ENCODE measurements at regions not wholly inside any gene's neighbourhood (a gene's known extent, or its start where the extent isn't known, plus 50 kb on each side); places are given as distances from the start of the nearest gene placed in this dataset.

- TF ChIP-seq CTCF (IDR thresholded peaks at IDR 0.05; ENCODE audit: low read length) (no peak), EZH2 (IDR thresholded peaks at IDR 0.05; ENCODE audit: borderline replicate concordance, low read length) (no peak)
- H4K20me1 ChIP-seq (ENCODE audit: insufficient read depth, low read length), result no peaks in the 10 kb centered on the region
- H3K27me3 ChIP-seq (ENCODE audit: insufficient read depth, low read length), result no peaks in the 10 kb centered on the region
- no peak overlapping the region for H3K27ac ChIP-seq (ENCODE audit: low read depth, low read length, poor library complexity, severe bottlenecking)
- H3F3A ChIP-seq (ENCODE audit: insufficient read depth, low read length), result no peaks in the 10 kb centered on the region
- H3K9me2 ChIP-seq (ENCODE audit: low read depth, low read length), result no peaks in the 10 kb centered on the region
- H3K9ac ChIP-seq (ENCODE audit: low read length), result no peak overlapping the region
- no peaks in the 10 kb centered on the region for H3K36me3 ChIP-seq (ENCODE audit: insufficient read depth, low read length)
- no peak overlapping the region for H2AFZ ChIP-seq (ENCODE audit: low read length)
- H3K4me1 ChIP-seq (ENCODE audit: insufficient read depth, low read length, severe bottlenecking), result no peaks in the 10 kb centered on the region
- no peak overlapping the region for H3K4me2 ChIP-seq (ENCODE audit: low read length)
- H3K9me3 ChIP-seq (ENCODE audit: low read length), result no peaks in the 10 kb centered on the region
- H3K4me3 ChIP-seq (ENCODE audit: low read depth, low read length, poor library complexity, severe bottlenecking), result no peak overlapping the region
- H3K79me2 ChIP-seq (ENCODE audit: insufficient read depth, low read length), result no peaks in the 10 kb centered on the region
Measured at GRCh38 chr4:96260064-96260682, 420.3 kb downstream of the PDHA2 start.

DNA sequence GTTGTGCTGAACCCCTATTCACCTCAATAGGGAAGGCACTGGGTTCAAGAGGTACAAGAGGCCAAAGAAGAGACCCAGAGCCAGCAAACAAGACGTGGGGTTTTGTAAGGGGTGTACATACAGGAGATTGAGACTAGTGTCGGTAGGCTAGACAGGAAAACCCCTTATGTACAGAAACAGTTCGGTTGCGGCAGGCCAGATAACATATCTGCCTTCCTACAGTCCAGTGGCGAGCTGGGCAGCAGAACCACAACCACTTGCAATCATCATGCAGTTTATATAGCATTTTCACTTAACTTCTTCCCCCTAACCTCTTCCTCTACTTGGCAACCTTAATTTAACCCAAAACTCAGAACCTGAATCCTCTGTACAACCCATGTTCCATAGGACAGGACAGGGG lies 422.2 kb downstream of the PDHA2 start:
- no peaks in the 10 kb centered on the region for H3K36me3 ChIP-seq (ENCODE audit: insufficient read depth, low read length)
- no peak for TF ChIP-seq EZH2 (IDR thresholded peaks at IDR 0.05; ENCODE audit: borderline replicate concordance, low read length)
- no peak for TF ChIP-seq CTCF (IDR thresholded peaks at IDR 0.05; ENCODE audit: low read length)
- H3K4me2 ChIP-seq (ENCODE audit: low read length), result no peak overlapping the region
- H4K20me1 ChIP-seq (ENCODE audit: insufficient read depth, low read length), result no peaks in the 10 kb centered on the region
- H3K79me2 ChIP-seq (ENCODE audit: insufficient read depth, low read length), result no peaks in the 10 kb centered on the region
- H3F3A ChIP-seq (ENCODE audit: insufficient read depth, low read length), result no peaks in the 10 kb centered on the region
- H3K9ac ChIP-seq (ENCODE audit: low read length), result no peak overlapping the region
- no peaks in the 10 kb centered on the region for H3K9me3 ChIP-seq (ENCODE audit: low read length)
- no peak overlapping the region for H3K4me3 ChIP-seq (ENCODE audit: low read depth, low read length, poor library complexity, severe bottlenecking)
- H2AFZ ChIP-seq (ENCODE audit: low read length), result no peak overlapping the region
- no peaks in the 10 kb centered on the region for H3K27me3 ChIP-seq (ENCODE audit: insufficient read depth, low read length)
- H3K9me2 ChIP-seq (ENCODE audit: low read depth, low read length), result no peaks in the 10 kb centered on the region
- H3K27ac ChIP-seq (ENCODE audit: low read depth, low read length, poor library complexity, severe bottlenecking), result no peak overlapping the region
- no peaks in the 10 kb centered on the region for H3K4me1 ChIP-seq (ENCODE audit: insufficient read depth, low read length, severe bottlenecking)

GRCh38 chr4:96263291-96263690 lies 423.4 kb downstream of the PDHA2 start:
- Histone ChIP-seq H2AFZ (ENCODE audit: low read length) (no peak overlapping the region), H3K4me3 (ENCODE audit: low read depth, low read length, poor library complexity, severe bottlenecking) (no peak overlapping the region), H4K20me1 (ENCODE audit: insufficient read depth, low read length) (no peaks in the 10 kb centered on the region), H3K9ac (ENCODE audit: low read length) (no peak overlapping the region), H3K9me3 (ENCODE audit: low read length) (no peaks in the 10 kb centered on the region), H3F3A (ENCODE audit: insufficient read depth, low read length) (no peaks in the 10 kb centered on the region), H3K27me3 (ENCODE audit: insufficient read depth, low read length) (no peaks in the 10 kb centered on the region), H3K27ac (ENCODE audit: low read depth, low read length, poor library complexity, severe bottlenecking) (no peak overlapping the region), H3K36me3 (ENCODE audit: insufficient read depth, low read length) (no peaks in the 10 kb centered on the region), H3K79me2 (ENCODE audit: insufficient read depth, low read length) (no peaks in the 10 kb centered on the region), H3K4me2 (ENCODE audit: low read length) (no peak overlapping the region), H3K4me1 (ENCODE audit: insufficient read depth, low read length, severe bottlenecking) (no peaks in the 10 kb centered on the region), H3K9me2 (ENCODE audit: low read depth, low read length) (no peaks in the 10 kb centered on the region)
- TF ChIP-seq EZH2 (IDR thresholded peaks at IDR 0.05; ENCODE audit: borderline replicate concordance, low read length) (no peak), CTCF (IDR thresholded peaks at IDR 0.05; ENCODE audit: low read length) (no peak)
